ENCODE measurements at regions not wholly inside any gene's neighbourhood (a gene's known extent, or its start where the extent isn't known, plus 50 kb on each side); places are given as distances from the start of the nearest gene placed in this dataset.

DNA sequence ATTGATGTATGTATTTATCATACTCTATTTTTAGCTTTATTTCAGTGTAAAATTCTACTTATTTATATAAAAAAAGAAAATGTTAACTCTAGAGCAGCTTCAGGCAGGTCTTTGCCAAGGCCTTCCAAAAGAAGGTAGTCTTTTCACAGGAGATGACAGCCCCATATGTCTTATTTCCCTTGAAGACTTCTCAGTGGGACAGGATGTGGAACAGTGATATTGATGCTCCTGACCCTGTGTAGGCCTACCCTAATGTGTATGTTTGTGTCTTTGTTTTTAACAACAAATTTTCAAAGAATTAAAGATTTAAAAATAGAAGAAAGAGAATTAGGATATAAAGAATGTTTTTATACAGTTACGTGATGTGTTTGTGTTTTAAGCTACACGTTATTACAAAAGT lies 1593.6 kb downstream of the AMY1C start:
- TF ChIP-seq, protein P1, sequence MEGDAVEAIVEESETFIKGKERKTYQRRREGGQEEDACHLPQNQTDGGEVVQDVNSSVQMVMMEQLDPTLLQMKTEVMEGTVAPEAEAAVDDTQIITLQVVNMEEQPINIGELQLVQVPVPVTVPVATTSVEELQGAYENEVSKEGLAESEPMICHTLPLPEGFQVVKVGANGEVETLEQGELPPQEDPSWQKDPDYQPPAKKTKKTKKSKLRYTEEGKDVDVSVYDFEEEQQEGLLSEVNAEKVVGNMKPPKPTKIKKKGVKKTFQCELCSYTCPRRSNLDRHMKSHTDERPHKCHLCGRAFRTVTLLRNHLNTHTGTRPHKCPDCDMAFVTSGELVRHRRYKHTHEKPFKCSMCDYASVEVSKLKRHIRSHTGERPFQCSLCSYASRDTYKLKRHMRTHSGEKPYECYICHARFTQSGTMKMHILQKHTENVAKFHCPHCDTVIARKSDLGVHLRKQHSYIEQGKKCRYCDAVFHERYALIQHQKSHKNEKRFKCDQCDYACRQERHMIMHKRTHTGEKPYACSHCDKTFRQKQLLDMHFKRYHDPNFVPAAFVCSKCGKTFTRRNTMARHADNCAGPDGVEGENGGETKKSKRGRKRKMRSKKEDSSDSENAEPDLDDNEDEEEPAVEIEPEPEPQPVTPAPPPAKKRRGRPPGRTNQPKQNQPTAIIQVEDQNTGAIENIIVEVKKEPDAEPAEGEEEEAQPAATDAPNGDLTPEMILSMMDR (IDR thresholded peaks at IDR 0.05): no peak
- TF ChIP-seq POLR2A (IDR thresholded peaks at IDR 0.05): no peak

Data from testis (tissue), 2 donors.